ENCODE measurements at regions not wholly inside any gene's neighbourhood (a gene's known extent, or its start where the extent isn't known, plus 50 kb on each side); places are given as distances from the start of the nearest gene placed in this dataset.
"Not testable (repeated sequence)": the region's sequence is repeated elsewhere in the genome, so short reads cannot be mapped to it uniquely, and the experiment has no call there.

DNA sequence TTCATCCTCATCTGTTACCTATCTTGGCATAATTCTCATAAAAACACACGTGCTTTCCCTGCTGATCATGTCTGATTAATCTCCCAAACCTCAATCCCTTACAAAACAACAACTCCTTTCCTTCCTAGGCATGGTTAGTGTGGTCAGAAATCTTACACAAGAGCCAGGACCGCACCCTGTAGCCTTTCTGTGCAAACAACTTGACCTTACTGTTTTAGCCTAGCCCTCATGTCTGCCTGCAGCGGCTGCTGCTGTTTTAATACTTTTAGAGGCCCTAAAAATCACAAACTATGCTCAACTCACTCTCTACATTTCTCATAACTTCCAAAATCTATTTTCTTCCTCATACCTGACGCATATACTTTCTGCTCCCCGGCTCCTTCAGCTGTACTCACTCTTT, 103.6 kb upstream of the UST start:
- H3K9me3 Mint-ChIP-seq (ENCODE audit: low read depth); H3K36me3 Mint-ChIP-seq; H3K27me3 Mint-ChIP-seq; H3K27ac Mint-ChIP-seq; H3K4me1 Mint-ChIP-seq (ENCODE audit: low read depth); H3K4me3 Mint-ChIP-seq: not testable (repeated sequence)

DNA sequence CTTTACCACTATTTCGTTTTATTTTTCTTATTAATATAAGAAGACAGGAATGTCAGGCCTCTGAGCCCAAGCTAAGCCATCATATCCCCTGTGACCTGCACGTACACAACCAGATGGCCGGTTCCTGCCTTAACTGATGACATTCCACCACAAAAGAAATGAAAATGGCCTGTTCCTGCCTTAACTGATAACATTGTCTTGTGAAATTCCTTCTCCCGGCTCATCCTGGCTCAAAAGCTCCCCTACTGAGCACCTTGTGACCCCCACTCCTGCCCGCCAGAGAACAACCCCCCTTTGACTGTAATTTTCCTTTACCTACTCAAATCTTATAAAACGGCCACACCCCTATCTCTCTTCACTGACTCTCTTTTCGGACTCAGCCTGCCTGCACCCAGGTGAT, 101.8 kb upstream of the UST start:
- H3K27ac Mint-ChIP-seq; H3K9me3 Mint-ChIP-seq (ENCODE audit: low read depth); H3K36me3 Mint-ChIP-seq; H3K4me3 Mint-ChIP-seq; H3K4me1 Mint-ChIP-seq (ENCODE audit: low read depth): not testable (repeated sequence)
- peaks cover 11% of the 10 kb centered on the region for H3K27me3 Mint-ChIP-seq

DNA sequence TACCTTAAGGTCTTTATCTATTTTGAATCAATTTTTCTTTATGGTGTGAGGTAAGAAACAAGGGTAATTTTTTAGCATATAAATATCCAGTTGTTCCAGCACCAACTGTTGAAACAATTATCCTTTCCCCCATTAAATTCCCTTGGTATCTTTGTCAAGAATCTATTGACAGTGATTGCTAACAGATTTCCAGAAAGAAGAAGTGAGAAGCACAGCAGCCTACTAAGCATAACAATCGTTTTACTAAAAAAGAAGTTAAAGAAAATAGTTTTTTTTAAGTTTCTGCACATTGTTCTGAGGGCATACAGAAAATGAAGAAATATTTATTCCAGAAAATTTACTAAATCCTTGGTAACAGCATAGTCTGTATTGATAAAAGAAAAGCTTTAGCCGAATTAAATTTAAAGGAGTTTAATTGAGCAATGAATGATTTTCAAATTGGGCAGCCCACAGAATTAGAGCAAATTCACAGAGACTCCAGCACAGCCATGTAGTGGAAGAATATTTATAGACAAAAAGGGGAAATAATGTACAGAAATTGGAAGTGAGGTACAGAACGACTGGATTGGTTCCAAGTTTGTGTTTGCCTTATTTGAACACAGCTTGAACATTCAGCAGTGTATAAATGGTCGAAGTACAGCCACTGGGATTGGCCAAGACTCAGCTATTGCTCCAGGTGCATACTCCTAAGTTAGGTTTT, 97.9 kb upstream of the UST start:
- no peaks in the 10 kb centered on the region for H3K4me1 Mint-ChIP-seq (ENCODE audit: low read depth)
- H3K27ac Mint-ChIP-seq: no peak overlapping the region
- H3K27me3 Mint-ChIP-seq: peaks cover 14% of the 10 kb centered on the region
- no peak overlapping the region for H3K4me3 Mint-ChIP-seq
- no peaks in the 10 kb centered on the region for H3K36me3 Mint-ChIP-seq
- no peaks in the 10 kb centered on the region for H3K9me3 Mint-ChIP-seq (ENCODE audit: low read depth)

DNA sequence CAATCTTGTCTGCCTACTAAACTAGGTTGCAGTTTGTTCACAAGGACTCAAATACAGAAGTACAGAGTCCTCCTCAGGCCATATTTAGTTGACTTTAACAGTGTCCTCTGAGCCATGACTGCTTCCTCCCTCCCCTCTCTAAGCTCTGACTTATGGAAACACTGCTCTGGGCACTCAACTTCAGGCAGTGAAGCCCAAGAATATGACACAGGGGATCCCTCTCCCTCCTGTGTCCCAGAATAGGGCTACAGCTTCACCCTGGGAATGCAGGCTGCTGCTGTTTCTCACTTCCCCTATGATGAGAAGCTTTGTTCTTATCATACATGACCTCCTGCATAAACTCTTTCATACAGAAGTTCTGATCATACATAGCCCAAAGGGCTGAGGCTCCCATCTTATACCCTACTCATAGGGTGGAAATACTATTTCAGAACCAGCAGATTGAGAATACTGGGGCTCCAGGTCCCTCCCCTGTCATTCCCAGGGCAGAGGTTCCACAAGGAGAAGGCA, 97.3 kb upstream of the UST start:
- H3K4me1 Mint-ChIP-seq (ENCODE audit: low read depth): no peaks in the 10 kb centered on the region
- H3K27ac Mint-ChIP-seq: no peak overlapping the region
- H3K36me3 Mint-ChIP-seq: no peaks in the 10 kb centered on the region
- H3K9me3 Mint-ChIP-seq (ENCODE audit: low read depth): no peaks in the 10 kb centered on the region
- H3K4me3 Mint-ChIP-seq: no peak overlapping the region
- peaks cover 14% of the 10 kb centered on the region for H3K27me3 Mint-ChIP-seq

DNA sequence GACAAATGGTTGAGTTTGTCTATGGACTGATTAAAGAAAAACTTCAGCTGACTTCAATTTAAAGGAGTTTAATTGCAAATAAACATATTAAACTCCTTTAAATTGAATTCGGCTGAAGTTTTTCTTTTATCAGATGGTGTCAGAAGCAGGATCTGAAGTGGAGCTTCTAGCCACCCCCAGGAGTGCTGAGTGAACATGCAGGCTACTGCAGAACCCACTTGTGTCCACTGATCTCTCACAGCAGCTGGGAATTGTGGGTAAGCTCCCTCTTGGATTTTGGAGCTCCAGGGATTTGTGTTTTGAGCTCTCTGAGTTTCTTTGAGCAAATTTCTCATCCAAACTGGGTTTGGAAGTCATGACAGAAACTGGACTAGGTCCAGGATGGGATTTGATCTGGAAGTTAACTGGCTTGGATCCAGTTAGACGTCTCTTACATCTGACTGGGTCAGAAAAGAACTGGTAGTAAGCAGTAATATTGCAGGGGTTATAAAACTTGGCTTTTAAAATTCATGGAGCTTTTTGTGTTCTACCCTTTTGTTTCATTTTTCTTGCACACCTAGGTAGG, 95.8 kb upstream of the UST start:
- H3K27ac Mint-ChIP-seq: no peak overlapping the region
- H3K4me3 Mint-ChIP-seq: no peak overlapping the region
- H3K4me1 Mint-ChIP-seq (ENCODE audit: low read depth): no peaks in the 10 kb centered on the region
- H3K36me3 Mint-ChIP-seq: no peaks in the 10 kb centered on the region
- H3K9me3 Mint-ChIP-seq (ENCODE audit: low read depth): no peaks in the 10 kb centered on the region
- H3K27me3 Mint-ChIP-seq: peaks cover 14% of the 10 kb centered on the region

DNA sequence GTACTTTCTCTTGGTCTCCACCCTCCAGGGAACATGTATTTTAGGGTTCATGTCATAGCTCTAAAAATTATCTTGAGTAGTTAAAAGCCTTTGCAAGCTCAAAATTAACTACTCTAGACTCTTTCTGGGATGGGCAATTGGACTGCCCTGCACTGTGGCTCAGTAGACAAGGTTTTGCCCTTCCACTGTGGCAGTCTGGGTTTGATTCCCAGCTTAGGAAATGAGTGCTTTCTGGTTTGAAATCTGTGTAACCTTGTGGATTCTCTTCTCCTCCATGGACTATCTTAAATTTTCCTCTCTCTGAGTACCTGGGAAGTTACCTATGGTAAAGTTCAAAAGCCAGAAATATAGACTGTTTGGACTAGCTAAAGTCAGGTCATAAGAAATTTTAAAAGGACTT, 94.6 kb upstream of the UST start:
- Mint-ChIP-seq H3K4me1 (ENCODE audit: low read depth) (no peaks in the 10 kb centered on the region), H3K9me3 (ENCODE audit: low read depth) (no peaks in the 10 kb centered on the region), H3K27ac (no peak overlapping the region), H3K4me3 (no peak overlapping the region), H3K27me3 (peaks cover 15% of the 10 kb centered on the region), H3K36me3 (no peaks in the 10 kb centered on the region)

DNA sequence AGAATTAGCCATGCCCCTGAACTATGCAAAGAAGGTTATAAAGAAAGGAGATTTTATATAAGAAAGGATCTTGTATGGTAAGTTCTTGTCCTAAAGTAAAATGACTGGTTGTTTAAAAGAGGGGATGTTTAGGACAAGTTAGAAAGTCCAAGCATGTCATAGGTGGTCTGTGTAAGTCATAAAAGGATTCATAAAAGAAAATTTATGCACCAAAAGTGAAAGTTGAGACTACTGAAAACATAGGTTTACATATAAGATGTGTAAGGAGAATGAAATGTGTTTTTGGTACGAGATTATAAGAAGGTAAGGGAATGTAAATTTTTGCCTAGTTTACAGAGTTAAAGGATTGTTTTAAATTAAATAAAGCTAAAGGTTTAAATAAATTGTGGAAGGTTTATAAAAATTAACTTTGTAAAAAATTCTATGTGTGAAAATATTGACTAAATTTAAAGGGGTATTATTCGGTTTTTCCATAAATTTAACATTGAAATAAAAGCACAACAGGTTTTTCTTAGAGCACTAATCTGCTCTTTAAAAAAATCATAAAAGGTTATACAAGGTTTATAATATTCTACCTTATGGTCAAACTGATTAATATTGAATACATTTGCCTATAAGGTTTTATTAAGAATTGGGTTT, 93.6 kb upstream of the UST start:
- no peaks in the 10 kb centered on the region for H3K4me1 Mint-ChIP-seq (ENCODE audit: low read depth)

DNA sequence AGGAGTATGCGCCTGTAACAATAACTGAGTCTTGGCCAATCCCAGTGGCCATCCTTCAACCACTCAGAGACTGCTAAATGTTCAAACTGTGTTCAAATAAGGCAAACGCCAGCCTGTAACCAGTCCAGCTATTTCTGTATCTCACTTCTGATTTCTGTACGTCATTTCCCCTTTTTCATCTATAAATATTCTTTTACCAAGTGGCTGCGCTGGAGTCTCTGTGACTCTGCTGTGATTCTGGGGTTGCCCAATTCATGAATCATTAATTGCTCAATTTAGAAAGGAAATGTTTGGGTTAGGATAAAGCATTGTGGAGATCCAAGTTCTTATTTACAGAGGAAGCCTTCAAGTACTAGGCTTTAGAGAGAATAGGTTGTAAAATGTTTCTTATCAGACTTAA, 89.8 kb upstream of the UST start:
- Mint-ChIP-seq H3K27ac (no peak overlapping the region), H3K36me3 (peaks cover 2% of the 10 kb centered on the region), H3K4me1 (ENCODE audit: low read depth) (no peaks in the 10 kb centered on the region), H3K9me3 (ENCODE audit: low read depth) (peaks cover 5% of the 10 kb centered on the region), H3K27me3 (peaks cover 8% of the 10 kb centered on the region), H3K4me3 (no peak overlapping the region)

More for the DNA sequence above, 93.6 kb upstream of the UST start:
- H3K27me3 Mint-ChIP-seq: peaks cover 13% of the 10 kb centered on the region
- no peak overlapping the region for H3K27ac Mint-ChIP-seq
- no peaks in the 10 kb centered on the region for H3K9me3 Mint-ChIP-seq (ENCODE audit: low read depth)
- no peak overlapping the region for H3K4me3 Mint-ChIP-seq
- no peaks in the 10 kb centered on the region for H3K36me3 Mint-ChIP-seq

DNA sequence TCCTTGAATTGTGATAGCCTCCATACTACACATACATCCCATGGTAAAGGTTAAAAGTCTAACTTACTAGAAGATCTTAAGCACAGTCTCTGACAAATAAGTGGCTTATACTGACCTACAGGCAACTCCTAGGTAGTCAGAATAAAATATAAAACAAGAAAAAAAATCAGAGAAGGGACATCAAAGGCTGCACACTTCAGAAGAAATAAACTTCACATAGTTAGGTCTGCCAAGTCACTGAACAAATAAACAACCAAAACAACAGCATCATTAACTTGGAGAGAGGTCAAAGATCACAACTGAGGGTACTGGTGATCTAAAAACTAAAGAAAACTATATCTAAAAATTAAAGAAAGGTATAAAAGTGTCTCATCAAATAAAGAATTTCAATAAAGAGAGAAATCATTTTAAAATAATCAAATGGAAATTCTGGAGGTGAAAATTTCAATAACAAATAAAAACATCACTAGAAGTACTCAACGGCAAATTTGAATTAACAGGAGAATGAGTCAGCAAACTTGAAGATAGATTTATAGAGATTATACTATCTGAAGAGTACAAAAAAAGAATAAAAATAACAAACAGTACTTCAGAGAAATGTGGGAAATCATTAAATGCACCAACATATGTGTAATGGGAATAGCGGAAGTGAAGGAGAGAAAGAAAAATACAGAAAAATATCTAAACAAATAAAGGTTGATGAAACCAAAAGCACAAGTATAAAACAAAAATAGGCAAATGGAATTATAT, 88.0 kb upstream of the UST start:
- H3K27ac Mint-ChIP-seq: no peak overlapping the region
- no peak overlapping the region for H3K4me3 Mint-ChIP-seq
- peaks cover 8% of the 10 kb centered on the region for H3K27me3 Mint-ChIP-seq
- H3K4me1 Mint-ChIP-seq (ENCODE audit: low read depth): no peaks in the 10 kb centered on the region
- peaks cover 5% of the 10 kb centered on the region for H3K9me3 Mint-ChIP-seq (ENCODE audit: low read depth)
- H3K36me3 Mint-ChIP-seq: peaks cover 2% of the 10 kb centered on the region

DNA sequence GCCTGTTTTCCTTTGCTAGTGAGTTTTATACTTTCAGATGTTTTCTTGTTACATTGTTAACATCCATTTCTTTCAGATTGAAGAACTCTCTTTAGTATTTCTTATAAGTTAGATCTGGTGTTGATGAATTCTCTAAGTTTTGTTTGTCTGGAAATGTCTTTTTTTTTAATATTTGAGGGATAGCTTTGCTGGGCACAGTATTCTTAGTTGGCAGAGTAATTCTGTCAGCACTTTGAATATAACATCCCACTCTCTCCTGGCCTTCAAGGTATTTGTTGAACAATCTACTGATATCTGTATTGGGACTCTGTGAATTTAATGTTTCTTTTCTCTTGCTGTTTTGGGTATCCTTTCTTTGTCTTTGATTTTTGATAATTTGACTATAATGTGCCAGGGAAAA, 79.4 kb upstream of the UST start:
- H3K4me1 Mint-ChIP-seq (ENCODE audit: low read depth): no peaks in the 10 kb centered on the region
- H3K27me3 Mint-ChIP-seq: no peaks in the 10 kb centered on the region
- H3K36me3 Mint-ChIP-seq: peaks cover 7% of the 10 kb centered on the region
- H3K4me3 Mint-ChIP-seq: no peak overlapping the region
- H3K27ac Mint-ChIP-seq: no peak overlapping the region
- H3K9me3 Mint-ChIP-seq (ENCODE audit: low read depth): peaks cover 24% of the 10 kb centered on the region

DNA sequence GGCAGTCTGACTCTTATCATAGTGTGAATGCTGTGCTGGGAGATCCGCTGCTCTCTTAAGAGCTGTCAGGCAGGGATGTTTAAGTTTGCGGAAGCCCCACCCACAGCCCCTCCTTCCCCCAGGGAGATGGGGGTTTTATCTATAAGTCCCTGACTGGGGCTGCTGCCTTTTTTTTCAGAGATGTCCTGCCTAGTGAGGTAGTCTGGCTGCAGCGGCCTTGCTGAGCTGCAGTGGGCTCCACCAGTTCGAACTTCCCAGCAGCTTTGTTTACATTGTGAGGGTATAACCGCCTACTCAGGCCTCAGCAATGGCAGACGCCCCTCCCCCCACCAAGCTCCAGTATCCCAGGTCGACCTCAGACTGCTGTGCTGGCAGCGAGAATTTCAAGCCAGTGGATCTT, 75.7 kb upstream of the UST start:
- peaks cover 4% of the 10 kb centered on the region for H3K36me3 Mint-ChIP-seq

DNA sequence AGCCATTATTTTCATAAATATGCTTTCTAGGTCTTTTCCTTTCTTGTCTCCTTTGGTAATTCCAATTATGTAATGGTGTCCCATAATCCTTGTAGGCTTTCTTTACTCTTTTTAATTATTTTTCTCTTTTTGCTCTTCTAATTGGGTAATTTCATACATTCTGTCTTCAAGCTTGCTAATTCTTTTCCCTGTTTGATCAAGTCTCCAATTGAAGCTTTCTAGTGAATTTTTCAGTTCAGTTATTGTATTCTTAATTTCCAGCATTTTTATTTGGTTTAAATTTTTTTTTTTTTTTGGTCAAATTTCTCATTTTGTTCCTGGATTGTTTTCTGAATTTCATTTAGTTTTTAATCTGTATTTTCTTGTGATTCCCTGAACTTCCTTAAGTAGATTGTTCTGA, 74.9 kb upstream of the UST start:
- Mint-ChIP-seq H3K36me3 (peaks cover 2% of the 10 kb centered on the region), H3K4me1 (ENCODE audit: low read depth) (no peaks in the 10 kb centered on the region), H3K27ac (no peak overlapping the region), H3K9me3 (ENCODE audit: low read depth) (peaks cover 16% of the 10 kb centered on the region), H3K27me3 (peaks cover 2% of the 10 kb centered on the region), H3K4me3 (no peak overlapping the region)

More for the DNA sequence above, 75.7 kb upstream of the UST start:
- Mint-ChIP-seq H3K4me1 (ENCODE audit: low read depth) (no peaks in the 10 kb centered on the region), H3K4me3 (no peak overlapping the region), H3K9me3 (ENCODE audit: low read depth) (peaks cover 23% of the 10 kb centered on the region), H3K27me3 (peaks cover 1% of the 10 kb centered on the region), H3K27ac (no peak overlapping the region)

DNA sequence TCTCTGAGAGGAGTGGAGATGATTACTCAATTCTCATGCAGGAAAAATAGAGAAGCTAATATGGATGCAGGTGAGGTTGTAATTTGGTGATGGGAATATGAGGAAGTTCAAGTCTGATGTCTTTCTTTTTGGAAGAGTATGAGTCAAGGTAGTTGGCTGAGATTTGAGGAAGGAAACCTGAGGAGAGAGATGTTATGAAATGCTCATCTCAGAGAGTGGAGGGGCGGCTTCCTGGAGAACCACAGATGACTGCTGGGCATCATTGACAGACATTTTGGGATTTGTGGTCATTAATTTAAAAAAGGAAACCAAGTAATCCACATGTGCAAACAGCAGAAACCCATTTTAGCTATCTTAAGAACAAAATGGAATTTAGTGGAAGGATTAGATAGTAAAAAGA, 72.5 kb upstream of the UST start:
- Mint-ChIP-seq H3K4me3 (no peak overlapping the region), H3K9me3 (ENCODE audit: low read depth) (peaks cover 15% of the 10 kb centered on the region), H3K36me3 (peaks cover 2% of the 10 kb centered on the region)

DNA sequence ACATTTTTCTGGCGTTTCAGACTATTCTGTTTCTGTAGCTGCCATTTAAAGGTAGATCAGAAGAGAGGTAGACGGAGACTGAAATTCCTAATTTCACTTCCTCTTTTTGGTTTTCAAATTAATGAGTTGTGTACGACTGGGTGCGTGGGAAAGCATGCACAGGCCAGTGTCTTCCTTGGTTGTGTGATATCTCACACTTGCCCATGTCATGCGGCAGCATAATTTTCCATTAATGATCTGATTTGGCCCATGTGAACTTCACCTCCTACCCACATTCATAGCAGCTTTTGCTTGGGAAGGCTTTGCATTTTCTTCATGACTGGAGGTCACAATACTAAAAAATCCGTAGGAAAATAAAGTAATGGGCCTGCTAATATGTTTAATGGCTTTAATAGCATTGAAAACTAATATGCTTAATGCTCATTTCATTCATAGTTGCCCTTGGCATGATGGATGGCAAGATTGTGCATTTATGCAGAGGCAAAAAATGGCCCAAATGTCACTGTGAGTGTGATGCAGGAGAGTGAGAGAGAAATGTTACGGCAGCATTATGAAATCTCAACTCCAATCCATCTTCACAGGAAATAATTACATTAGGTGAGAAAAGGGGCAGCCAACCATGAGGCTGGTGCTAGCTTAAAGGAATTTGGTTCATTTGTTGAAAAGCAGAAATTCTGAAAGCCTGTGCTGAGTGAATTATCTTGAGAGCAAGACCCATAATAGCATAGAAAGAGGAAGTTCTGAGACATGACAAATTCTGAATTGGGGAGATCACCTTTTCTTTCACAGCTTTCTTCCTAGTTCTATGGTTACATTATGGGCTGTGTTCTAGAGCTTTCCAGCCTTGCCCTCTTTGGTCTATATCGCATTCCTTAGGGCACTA, 69.0 kb upstream of the UST start:
- H3K27ac Mint-ChIP-seq: no peak overlapping the region
- H3K36me3 Mint-ChIP-seq: no peaks in the 10 kb centered on the region
- H3K27me3 Mint-ChIP-seq: peaks cover 15% of the 10 kb centered on the region
- H3K4me1 Mint-ChIP-seq (ENCODE audit: low read depth): peaks cover under 1% of the 10 kb centered on the region
- peaks cover 5% of the 10 kb centered on the region for H3K9me3 Mint-ChIP-seq (ENCODE audit: low read depth)
- H3K4me3 Mint-ChIP-seq: no peak overlapping the region

More for the DNA sequence above, 72.5 kb upstream of the UST start:
- H3K27me3 Mint-ChIP-seq: peaks cover 13% of the 10 kb centered on the region
- no peaks in the 10 kb centered on the region for H3K4me1 Mint-ChIP-seq (ENCODE audit: low read depth)
- H3K27ac Mint-ChIP-seq: no peak overlapping the region

All from activated naive CD8-positive, alpha-beta T cell (primary cell).